ENCODE measurements at regions not wholly inside any gene's neighbourhood (a gene's known extent, or its start where the extent isn't known, plus 50 kb on each side); places are given as distances from the start of the nearest gene placed in this dataset.

DNA sequence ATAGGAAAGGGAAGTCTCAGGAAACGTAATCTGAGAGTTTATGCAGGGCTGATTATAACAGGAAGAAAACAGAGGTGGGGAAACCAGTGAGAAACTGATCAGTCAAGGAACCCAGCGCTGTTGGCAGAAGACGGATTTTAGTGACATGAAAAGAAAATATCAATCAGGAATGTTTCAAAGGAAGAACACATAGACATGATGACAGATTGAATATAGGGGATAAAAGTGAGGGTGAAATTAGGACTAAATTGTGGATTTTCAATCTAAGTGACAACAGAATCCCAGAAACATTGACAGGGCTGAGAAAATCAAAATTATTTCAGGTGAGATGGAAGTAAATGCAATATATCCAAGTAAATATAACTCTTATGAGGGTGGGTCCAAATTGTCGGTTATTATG lies 199.8 kb upstream of the CCDC150 start:
- POLR2A ChIA-PET = no interaction called here

DNA sequence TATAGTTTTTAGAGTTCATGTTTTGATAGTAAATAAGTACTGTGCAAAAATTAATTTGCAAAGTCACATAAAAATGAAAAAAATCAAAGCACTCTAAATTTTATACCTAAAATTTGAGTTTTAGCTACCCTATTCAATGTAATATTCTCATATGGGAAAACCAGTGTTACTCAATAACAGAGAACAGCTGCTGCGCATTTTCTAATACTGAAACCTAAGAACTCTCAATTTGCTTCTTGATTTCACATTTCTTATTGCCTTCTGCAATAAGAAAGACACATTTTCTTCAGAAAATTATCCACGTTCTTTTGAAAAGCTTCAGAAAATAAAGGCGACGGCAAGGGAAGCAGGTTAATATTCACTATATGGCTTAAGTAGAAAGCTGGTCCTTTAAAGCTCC lies 199.1 kb upstream of the CCDC150 start:
- no peak for ATAC-seq
- Histone ChIP-seq H3K9me3 (ENCODE audit: control insufficient read depth in 1 of 2, insufficient read depth in 1 of 2, low read depth in 1 of 2, low read length in 2 of 2) (no peaks in the 10 kb centered on the region), H3K36me3 (ENCODE audit: control insufficient read depth in 1 of 2, insufficient read depth in 2 of 2, low read length in 2 of 2) (no peaks in the 10 kb centered on the region), H3K27me3 (ENCODE audit: insufficient read depth, low read length) (no peaks in the 10 kb centered on the region), H4K20me1 (ENCODE audit: insufficient read depth) (no peaks in the 10 kb centered on the region), H3K4me3 (replicated peaks in 1 of 2; ENCODE audit: low read depth in 1 of 2, low read length in 2 of 2) (no peak overlapping the region), H3K79me2 (ENCODE audit: insufficient read depth, low read length) (no peaks in the 10 kb centered on the region), H3K4me2 (ENCODE audit: low read length) (no peak overlapping the region), H3K9ac (ENCODE audit: low read length) (no peak overlapping the region), H3K27ac (ENCODE audit: low read depth, low read length) (no peak overlapping the region), H3K4me1 (ENCODE audit: control insufficient read depth in 1 of 2, insufficient read depth in 2 of 2, low read length in 2 of 2) (no peaks in the 10 kb centered on the region), H3K9me2 (ENCODE audit: insufficient read depth) (no peaks in the 10 kb centered on the region), H2AFZ (ENCODE audit: low read depth, low read length, poor library complexity, severe bottlenecking) (no peak overlapping the region)
- POLR2A ChIA-PET = no interaction called here
- TF ChIP-seq SRF (IDR thresholded peaks at IDR 0.05; ENCODE audit: low read depth) (no peak), EZH2phosphoT487 (IDR thresholded peaks at IDR 0.05; ENCODE audit: borderline replicate concordance) (no peak), YY1 (IDR thresholded peaks at IDR 0.05; ENCODE audit: extremely low read depth, insufficient replicate concordance, low read depth, low read length) (no peak), POLR2AphosphoS5 (IDR thresholded peaks at IDR 0.05; ENCODE audit: low read depth, low read length) (no peak), FOSL1 (IDR thresholded peaks at IDR 0.05; ENCODE audit: low read depth) (no peak), SP1 (IDR thresholded peaks at IDR 0.05; ENCODE audit: low read depth) (no peak), CEBPB (IDR thresholded peaks at IDR 0.05; ENCODE audit: low read depth) (no peak), EZH2 (IDR thresholded peaks at IDR 0.05) (no peak), RAD21 (IDR thresholded peaks at IDR 0.05; ENCODE audit: low read depth) (no peak)
- TF ChIP-seq, protein P1, sequence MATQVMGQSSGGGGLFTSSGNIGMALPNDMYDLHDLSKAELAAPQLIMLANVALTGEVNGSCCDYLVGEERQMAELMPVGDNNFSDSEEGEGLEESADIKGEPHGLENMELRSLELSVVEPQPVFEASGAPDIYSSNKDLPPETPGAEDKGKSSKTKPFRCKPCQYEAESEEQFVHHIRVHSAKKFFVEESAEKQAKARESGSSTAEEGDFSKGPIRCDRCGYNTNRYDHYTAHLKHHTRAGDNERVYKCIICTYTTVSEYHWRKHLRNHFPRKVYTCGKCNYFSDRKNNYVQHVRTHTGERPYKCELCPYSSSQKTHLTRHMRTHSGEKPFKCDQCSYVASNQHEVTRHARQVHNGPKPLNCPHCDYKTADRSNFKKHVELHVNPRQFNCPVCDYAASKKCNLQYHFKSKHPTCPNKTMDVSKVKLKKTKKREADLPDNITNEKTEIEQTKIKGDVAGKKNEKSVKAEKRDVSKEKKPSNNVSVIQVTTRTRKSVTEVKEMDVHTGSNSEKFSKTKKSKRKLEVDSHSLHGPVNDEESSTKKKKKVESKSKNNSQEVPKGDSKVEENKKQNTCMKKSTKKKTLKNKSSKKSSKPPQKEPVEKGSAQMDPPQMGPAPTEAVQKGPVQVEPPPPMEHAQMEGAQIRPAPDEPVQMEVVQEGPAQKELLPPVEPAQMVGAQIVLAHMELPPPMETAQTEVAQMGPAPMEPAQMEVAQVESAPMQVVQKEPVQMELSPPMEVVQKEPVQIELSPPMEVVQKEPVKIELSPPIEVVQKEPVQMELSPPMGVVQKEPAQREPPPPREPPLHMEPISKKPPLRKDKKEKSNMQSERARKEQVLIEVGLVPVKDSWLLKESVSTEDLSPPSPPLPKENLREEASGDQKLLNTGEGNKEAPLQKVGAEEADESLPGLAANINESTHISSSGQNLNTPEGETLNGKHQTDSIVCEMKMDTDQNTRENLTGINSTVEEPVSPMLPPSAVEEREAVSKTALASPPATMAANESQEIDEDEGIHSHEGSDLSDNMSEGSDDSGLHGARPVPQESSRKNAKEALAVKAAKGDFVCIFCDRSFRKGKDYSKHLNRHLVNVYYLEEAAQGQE (IDR thresholded peaks at IDR 0.05; ENCODE audit: low read depth) = no peak
- TF ChIP-seq, protein P2, sequence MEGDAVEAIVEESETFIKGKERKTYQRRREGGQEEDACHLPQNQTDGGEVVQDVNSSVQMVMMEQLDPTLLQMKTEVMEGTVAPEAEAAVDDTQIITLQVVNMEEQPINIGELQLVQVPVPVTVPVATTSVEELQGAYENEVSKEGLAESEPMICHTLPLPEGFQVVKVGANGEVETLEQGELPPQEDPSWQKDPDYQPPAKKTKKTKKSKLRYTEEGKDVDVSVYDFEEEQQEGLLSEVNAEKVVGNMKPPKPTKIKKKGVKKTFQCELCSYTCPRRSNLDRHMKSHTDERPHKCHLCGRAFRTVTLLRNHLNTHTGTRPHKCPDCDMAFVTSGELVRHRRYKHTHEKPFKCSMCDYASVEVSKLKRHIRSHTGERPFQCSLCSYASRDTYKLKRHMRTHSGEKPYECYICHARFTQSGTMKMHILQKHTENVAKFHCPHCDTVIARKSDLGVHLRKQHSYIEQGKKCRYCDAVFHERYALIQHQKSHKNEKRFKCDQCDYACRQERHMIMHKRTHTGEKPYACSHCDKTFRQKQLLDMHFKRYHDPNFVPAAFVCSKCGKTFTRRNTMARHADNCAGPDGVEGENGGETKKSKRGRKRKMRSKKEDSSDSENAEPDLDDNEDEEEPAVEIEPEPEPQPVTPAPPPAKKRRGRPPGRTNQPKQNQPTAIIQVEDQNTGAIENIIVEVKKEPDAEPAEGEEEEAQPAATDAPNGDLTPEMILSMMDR (IDR thresholded peaks at IDR 0.05 in 2 of 3, conservative IDR thresholded peaks at IDR 0.05 in 1 of 3; ENCODE audit: borderline replicate concordance in 1 of 3, insufficient read depth in 1 of 3, low read depth in 2 of 3, low read length in 2 of 3) = no peak
- TF ChIP-seq, protein P3, sequence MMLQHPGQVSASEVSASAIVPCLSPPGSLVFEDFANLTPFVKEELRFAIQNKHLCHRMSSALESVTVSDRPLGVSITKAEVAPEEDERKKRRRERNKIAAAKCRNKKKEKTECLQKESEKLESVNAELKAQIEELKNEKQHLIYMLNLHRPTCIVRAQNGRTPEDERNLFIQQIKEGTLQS (IDR thresholded peaks at IDR 0.05) = no peak
- CTCF ChIA-PET = no interaction called here
- BruUV-seq (replicated peaks) = no TSS peak
- DNase-seq (ENCODE audit: low read depth, low spot score) = no peak
- intact Hi-C loops (cut with micrococcal nuclease) = no loop called here
- RAD21 ChIA-PET (ENCODE audit: low non-redundant PET in 1 of 2, low total read pairs in 2 of 2, uncharacterized antibody in 2 of 2, unreplicated experiment in 2 of 2) = no interaction called here

More for the DNA sequence above, 199.8 kb upstream of the CCDC150 start:
- no peak overlapping the region for H3K4me2 ChIP-seq (ENCODE audit: low read length)
- no peak for TF ChIP-seq ZNF274 (IDR thresholded peaks at IDR 0.05; ENCODE audit: low read depth, low read length)
- no peak for TF ChIP-seq CEBPB (IDR thresholded peaks at IDR 0.05; ENCODE audit: low read depth)
- TF ChIP-seq RAD21 (IDR thresholded peaks at IDR 0.05; ENCODE audit: low read depth) = no peak
- TF ChIP-seq, protein P3 (IDR thresholded peaks at IDR 0.05) = no peak
- no peak for TF ChIP-seq YY1 (IDR thresholded peaks at IDR 0.05; ENCODE audit: extremely low read depth, insufficient replicate concordance, low read depth, low read length)
- TF ChIP-seq EZH2 (IDR thresholded peaks at IDR 0.05) = no peak
- TF ChIP-seq ZFX (IDR thresholded peaks at IDR 0.05) = no peak
- TF ChIP-seq CBX3 (IDR thresholded peaks at IDR 0.05; ENCODE audit: low read depth) = no peak
- no peak for TF ChIP-seq FOSL1 (IDR thresholded peaks at IDR 0.05; ENCODE audit: low read depth)
- H4K20me1 ChIP-seq (ENCODE audit: insufficient read depth) = no peaks in the 10 kb centered on the region
- no peak overlapping the region for H3K9ac ChIP-seq (ENCODE audit: low read length)
- intact Hi-C loops (cut with micrococcal nuclease) = loop anchor here (10.0 kb wide), 1 partner anchor 315 kb away; no protein-coding TSS in a partner anchor
- BruUV-seq (replicated peaks) = no TSS peak
- no peaks in the 10 kb centered on the region for H3K9me2 ChIP-seq (ENCODE audit: insufficient read depth)
- ATAC-seq (no peak), DNase-seq (ENCODE audit: low read depth, low spot score) (no peak)
- H3K4me3 ChIP-seq (replicated peaks in 1 of 2; ENCODE audit: low read depth in 1 of 2, low read length in 2 of 2) = no peak overlapping the region
- ChIA-PET CTCF (no interaction called here), RAD21 (ENCODE audit: low non-redundant PET in 1 of 2, low total read pairs in 2 of 2, uncharacterized antibody in 2 of 2, unreplicated experiment in 2 of 2) (no interaction called here)
- H3K79me2 ChIP-seq (ENCODE audit: insufficient read depth, low read length) = no peaks in the 10 kb centered on the region
- H3K27me3 ChIP-seq (ENCODE audit: insufficient read depth, low read length) = no peaks in the 10 kb centered on the region
- no peak overlapping the region for H2AFZ ChIP-seq (ENCODE audit: low read depth, low read length, poor library complexity, severe bottlenecking)
- no peaks in the 10 kb centered on the region for H3K36me3 ChIP-seq (ENCODE audit: control insufficient read depth in 1 of 2, insufficient read depth in 2 of 2, low read length in 2 of 2)
- no peaks in the 10 kb centered on the region for H3K9me3 ChIP-seq (ENCODE audit: control insufficient read depth in 1 of 2, insufficient read depth in 1 of 2, low read depth in 1 of 2, low read length in 2 of 2)
- H3K27ac ChIP-seq (ENCODE audit: low read depth, low read length) = no peak overlapping the region
- H3K4me1 ChIP-seq (ENCODE audit: control insufficient read depth in 1 of 2, insufficient read depth in 2 of 2, low read length in 2 of 2) = no peaks in the 10 kb centered on the region

All from HCT116 (cell line).